Caco-2 (cell line): ENCODE measurements at regions not wholly inside any gene's neighbourhood (a gene's known extent, or its start where the extent isn't known, plus 50 kb on each side); places are given as distances from the start of the nearest gene placed in this dataset.

Source experiments
- BruUV-seq: library from RNA; stranded (reverse); fragments of 400-500 nt; replicated peaks from 2 replicates; lab custom pipeline; 2021; lab: Mats Ljungman, UMichigan
- CTCF ChIA-PET: fragments of 300-600 bp; sonication (Branson Sonifier 250); formaldehyde crosslinking; loops from one replicate; lab custom pipeline; 2022; ENCODE audit warnings: antibody characterized with exemption; lab: Charles Lee
- POLR2A ChIA-PET: fragments of 300-600 bp; sonication (Branson Sonifier 250); formaldehyde crosslinking; loops from one replicate; lab custom pipeline; 2022; ENCODE audit warnings: antibody characterized with exemption; lab: Charles Lee
- DNase-seq, 2 experiments: peaks; one replicate each; pipeline versions ENCODE4 v3.0.0 to v3.0.0-alpha.2; 2020 to 2022
- H3K27me3 ChIP-seq: replicated peaks from 2 replicates; pipeline ENCODE4 v1.6.0; 2011; ENCODE audit warnings: low read length; ENCODE audit not compliant: control insufficient read depth, insufficient read depth
- H3K36me3 ChIP-seq: 2 replicates; pipeline ENCODE4 v1.5.1; 2011; ENCODE audit warnings: low read length; ENCODE audit not compliant: control insufficient read depth, insufficient read depth
- H3K4me1 ChIP-seq: fragments of 250-450 bp; sonication (Bioruptor Pico); 2 replicates; pipeline ENCODE4 v1.5.1; 2020; ENCODE audit warnings: mild to moderate bottlenecking
- H3K4me3 ChIP-seq: 2 replicates; pipeline ENCODE4 v1.5.1; 2011; ENCODE audit warnings: low read depth, mild to moderate bottlenecking, control low read depth, low read length
- H3K9me3 ChIP-seq: fragments of 250-450 bp; sonication (Bioruptor Pico); 2 replicates; pipeline ENCODE4 v1.5.1; 2020; ENCODE audit warnings: mild to moderate bottlenecking, moderate library complexity
- H3K27ac Mint-ChIP-seq: one replicate; pipeline ENCODE4 v1.8.0; 2022; ENCODE audit warnings: mixed read lengths; ENCODE audit not compliant: unreplicated experiment
- H3K27me3 Mint-ChIP-seq: one replicate; pipeline ENCODE4 v1.8.0; 2022; ENCODE audit warnings: mixed read lengths; ENCODE audit not compliant: insufficient read depth, unreplicated experiment
- H3K36me3 Mint-ChIP-seq: one replicate; pipeline ENCODE4 v1.8.0; 2022; ENCODE audit warnings: mild to moderate bottlenecking, mixed read lengths; ENCODE audit not compliant: insufficient read depth, unreplicated experiment
- H3K4me1 Mint-ChIP-seq: one replicate; pipeline ENCODE4 v1.8.0; 2022; ENCODE audit warnings: low read depth, mixed read lengths; ENCODE audit not compliant: unreplicated experiment
- H3K4me3 Mint-ChIP-seq: one replicate; pipeline ENCODE4 v1.8.0; 2022; ENCODE audit warnings: mild to moderate bottlenecking, moderate library complexity, mixed read lengths; ENCODE audit not compliant: unreplicated experiment
- H3K9me3 Mint-ChIP-seq: one replicate; pipeline ENCODE4 v1.8.0; 2022; ENCODE audit warnings: mixed read lengths; ENCODE audit not compliant: unreplicated experiment
- CTCF ChIP-seq, 2 experiments: fragments of 200-600 bp in 1 of 2; IDR thresholded peaks; 1 replicate in 1 of 2; 2 replicates in 1 of 2; pipeline versions ENCODE4 v1.5.1 to v1.8.0; 2011 to 2022; ENCODE audit warnings: antibody characterized with exemption in 1 of 2, control low read depth in 1 of 2, inconsistent platforms in 1 of 2, low read depth in 1 of 2, low read length in 1 of 2, mild to moderate bottlenecking in 1 of 2, moderate library complexity in 1 of 2; ENCODE audit not compliant: insufficient read depth in 1 of 2, severe bottlenecking in 1 of 2, unreplicated experiment in 1 of 2
- intact Hi-C: fragments of 100-400 bp; cut with micrococcal nuclease; formaldehyde crosslinking; loops from one replicate; pipeline ENCODE4 v1.10.0; 2022; ENCODE audit not compliant: unreplicated experiment

- Histone ChIP-seq H3K4me1 (no peaks in the 10 kb centered on the region), H3K27me3 (no peaks in the 10 kb centered on the region), H3K9me3 (no peaks in the 10 kb centered on the region), H3K36me3 (no peaks in the 10 kb centered on the region), H3K4me3 (no peak overlapping the region)
- Mint-ChIP-seq H3K36me3 (no peaks in the 10 kb centered on the region), H3K4me1 (no peaks in the 10 kb centered on the region), H3K9me3 (no peaks in the 10 kb centered on the region), H3K27me3 (no peaks in the 10 kb centered on the region), H3K27ac (no peak overlapping the region), H3K4me3 (no peak overlapping the region)
- no peak for DNase-seq
- BruUV-seq: no TSS peak
- no peak for TF ChIP-seq CTCF (IDR thresholded peaks at IDR 0.05; ENCODE audit: insufficient read depth in 1 of 2, low read depth in 1 of 2, low read length in 1 of 2, severe bottlenecking in 1 of 2, unreplicated experiment in 1 of 2)
- ChIA-PET POLR2A (no interaction called here), CTCF (no interaction called here)
- intact Hi-C loops: no loop called here
Measured at GRCh38 chr13:89980896-89981295, 1366.6 kb upstream of the MIR17HG start.

- no peak for DNase-seq
- ChIA-PET POLR2A (no interaction called here), CTCF (no interaction called here)
- no peak for TF ChIP-seq CTCF (IDR thresholded peaks at IDR 0.05; ENCODE audit: insufficient read depth in 1 of 2, low read depth in 1 of 2, low read length in 1 of 2, severe bottlenecking in 1 of 2, unreplicated experiment in 1 of 2)
- intact Hi-C loops: no loop called here
- no peak overlapping the region for H3K27ac Mint-ChIP-seq
- Histone ChIP-seq H3K27me3 (no peaks in the 10 kb centered on the region), H3K4me1 (no peaks in the 10 kb centered on the region), H3K9me3 (no peaks in the 10 kb centered on the region), H3K4me3 (no peak overlapping the region), H3K36me3 (no peaks in the 10 kb centered on the region)
- no peaks in the 10 kb centered on the region for H3K36me3 Mint-ChIP-seq
- H3K4me3 Mint-ChIP-seq: no peak overlapping the region
- no TSS peak for BruUV-seq
- H3K4me1 Mint-ChIP-seq: no peaks in the 10 kb centered on the region
- H3K27me3 Mint-ChIP-seq: no peaks in the 10 kb centered on the region
- H3K9me3 Mint-ChIP-seq: no peaks in the 10 kb centered on the region
Measured at GRCh38 chr13:89982407-89983095, 1364.9 kb upstream of the MIR17HG start.

- H3K4me3 ChIP-seq: no peak overlapping the region
- H3K27me3 ChIP-seq: no peaks in the 10 kb centered on the region
- no peaks in the 10 kb centered on the region for H3K9me3 ChIP-seq
- Mint-ChIP-seq H3K27ac (no peak overlapping the region), H3K4me3 (no peak overlapping the region), H3K4me1 (no peaks in the 10 kb centered on the region), H3K36me3 (no peaks in the 10 kb centered on the region), H3K27me3 (no peaks in the 10 kb centered on the region), H3K9me3 (no peaks in the 10 kb centered on the region)
- no peaks in the 10 kb centered on the region for H3K4me1 ChIP-seq
- no peak for TF ChIP-seq CTCF (IDR thresholded peaks at IDR 0.05; ENCODE audit: insufficient read depth in 1 of 2, low read depth in 1 of 2, low read length in 1 of 2, severe bottlenecking in 1 of 2, unreplicated experiment in 1 of 2)
- no TSS peak for BruUV-seq
- ChIA-PET POLR2A (no interaction called here), CTCF (no interaction called here)
- no peak for DNase-seq
- H3K36me3 ChIP-seq: no peaks in the 10 kb centered on the region
- intact Hi-C loops: no loop called here
Measured at GRCh38 chr13:89988206-89988605, 1359.3 kb upstream of the MIR17HG start.
